ENCODE measurements at regions not wholly inside any gene's neighbourhood (a gene's known extent, or its start where the extent isn't known, plus 50 kb on each side); places are given as distances from the start of the nearest gene placed in this dataset.
A peak's percentile ranks its signal among the peaks of the same experiment; 100 is the strongest.

GRCh38 chr2:57855212-57855611 lies 191.4 kb upstream of the VRK2 start:
- DNase-seq, result no peak

- no peak for DNase-seq
Measured at GRCh38 chr2:57859755-57860154, 186.9 kb upstream of the VRK2 start.

- no peak for DNase-seq
Measured at GRCh38 chr2:57862153-57862552, 184.5 kb upstream of the VRK2 start.

GRCh38 chr2:57862727-57863126 lies 183.9 kb upstream of the VRK2 start:
- no peak for DNase-seq

- peak; percentile 69 for DNase-seq
Measured at GRCh38 chr2:57864926-57865325, 181.7 kb upstream of the VRK2 start.

- DNase-seq, result no peak
Measured at GRCh38 chr2:57867730-57868129, 178.9 kb upstream of the VRK2 start.

- no peak for DNase-seq
Measured at GRCh38 chr2:57868619-57869139, 177.9 kb upstream of the VRK2 start.

GRCh38 chr2:57869758-57870344 lies 176.8 kb upstream of the VRK2 start:
- no peak for DNase-seq

GRCh38 chr2:57876313-57876712 lies 170.3 kb upstream of the VRK2 start:
- DNase-seq, result no peak

GRCh38 chr2:57877811-57878170 lies 168.8 kb upstream of the VRK2 start:
- DNase-seq, result no peak

- DNase-seq, result no peak
Measured at GRCh38 chr2:57878171-57878865, 168.3 kb upstream of the VRK2 start.

GRCh38 chr2:57878866-57879210 lies 167.8 kb upstream of the VRK2 start:
- DNase-seq, result no peak

GRCh38 chr2:57880446-57880845 lies 166.2 kb upstream of the VRK2 start:
- DNase-seq, result no peak

GRCh38 chr2:57880967-57881366 lies 165.6 kb upstream of the VRK2 start:
- DNase-seq, result no peak

GRCh38 chr2:57881998-57882888 lies 164.4 kb upstream of the VRK2 start:
- DNase-seq, result no peak

- DNase-seq, result no peak
Measured at GRCh38 chr2:57882895-57883515, 163.6 kb upstream of the VRK2 start.

GRCh38 chr2:57884281-57884680 lies 162.3 kb upstream of the VRK2 start:
- no peak for DNase-seq

- no peak for DNase-seq
Measured at GRCh38 chr2:57885742-57886141, 160.9 kb upstream of the VRK2 start.

- DNase-seq, result no peak
Measured at GRCh38 chr2:57886161-57886786, 160.3 kb upstream of the VRK2 start.

GRCh38 chr2:57888463-57888862 lies 158.1 kb upstream of the VRK2 start:
- no peak for DNase-seq

GRCh38 chr2:57890464-57890863 lies 156.1 kb upstream of the VRK2 start:
- no peak for DNase-seq

- no peak for DNase-seq
Measured at GRCh38 chr2:57891086-57891712, 155.4 kb upstream of the VRK2 start.
